GM12872 (cell line): ENCODE measurements at regions not wholly inside any gene's neighbourhood (a gene's known extent, or its start where the extent isn't known, plus 50 kb on each side); places are given as distances from the start of the nearest gene placed in this dataset.

ENCODE experiments used
- TF ChIP-seq, protein P1 (sequence below): IDR thresholded peaks from 3 replicates; pipeline ENCODE4 v1.5.1; 2011; ENCODE audit warnings: low read depth, mild to moderate bottlenecking, low read length, moderate library complexity; ENCODE audit not compliant: insufficient read depth

DNA sequence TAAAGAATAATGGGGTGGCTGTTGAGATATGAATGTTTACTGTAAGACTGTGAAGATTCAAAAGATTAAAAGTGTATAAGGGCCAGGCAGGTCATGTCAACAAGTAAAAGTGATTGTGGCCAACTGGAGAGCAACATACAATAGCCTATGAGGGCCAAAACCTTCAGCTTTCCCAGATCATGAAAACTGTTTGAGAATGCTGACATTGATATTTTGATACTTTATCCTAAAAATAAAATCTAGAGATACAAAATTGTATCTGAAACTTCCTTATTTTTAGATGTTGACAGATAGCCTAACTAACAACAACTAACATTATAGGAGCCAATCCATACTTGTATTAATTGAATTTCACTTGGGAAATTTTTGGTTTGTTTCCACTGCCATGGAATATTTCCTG lies 70.3 kb upstream of the PAK5 start:
- TF ChIP-seq, protein P1, sequence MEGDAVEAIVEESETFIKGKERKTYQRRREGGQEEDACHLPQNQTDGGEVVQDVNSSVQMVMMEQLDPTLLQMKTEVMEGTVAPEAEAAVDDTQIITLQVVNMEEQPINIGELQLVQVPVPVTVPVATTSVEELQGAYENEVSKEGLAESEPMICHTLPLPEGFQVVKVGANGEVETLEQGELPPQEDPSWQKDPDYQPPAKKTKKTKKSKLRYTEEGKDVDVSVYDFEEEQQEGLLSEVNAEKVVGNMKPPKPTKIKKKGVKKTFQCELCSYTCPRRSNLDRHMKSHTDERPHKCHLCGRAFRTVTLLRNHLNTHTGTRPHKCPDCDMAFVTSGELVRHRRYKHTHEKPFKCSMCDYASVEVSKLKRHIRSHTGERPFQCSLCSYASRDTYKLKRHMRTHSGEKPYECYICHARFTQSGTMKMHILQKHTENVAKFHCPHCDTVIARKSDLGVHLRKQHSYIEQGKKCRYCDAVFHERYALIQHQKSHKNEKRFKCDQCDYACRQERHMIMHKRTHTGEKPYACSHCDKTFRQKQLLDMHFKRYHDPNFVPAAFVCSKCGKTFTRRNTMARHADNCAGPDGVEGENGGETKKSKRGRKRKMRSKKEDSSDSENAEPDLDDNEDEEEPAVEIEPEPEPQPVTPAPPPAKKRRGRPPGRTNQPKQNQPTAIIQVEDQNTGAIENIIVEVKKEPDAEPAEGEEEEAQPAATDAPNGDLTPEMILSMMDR = no peak

GRCh38 chr20:9903048-9903655 lies 64.3 kb upstream of the PAK5 start:
- TF ChIP-seq, protein P1 = peak; percentile 73

DNA sequence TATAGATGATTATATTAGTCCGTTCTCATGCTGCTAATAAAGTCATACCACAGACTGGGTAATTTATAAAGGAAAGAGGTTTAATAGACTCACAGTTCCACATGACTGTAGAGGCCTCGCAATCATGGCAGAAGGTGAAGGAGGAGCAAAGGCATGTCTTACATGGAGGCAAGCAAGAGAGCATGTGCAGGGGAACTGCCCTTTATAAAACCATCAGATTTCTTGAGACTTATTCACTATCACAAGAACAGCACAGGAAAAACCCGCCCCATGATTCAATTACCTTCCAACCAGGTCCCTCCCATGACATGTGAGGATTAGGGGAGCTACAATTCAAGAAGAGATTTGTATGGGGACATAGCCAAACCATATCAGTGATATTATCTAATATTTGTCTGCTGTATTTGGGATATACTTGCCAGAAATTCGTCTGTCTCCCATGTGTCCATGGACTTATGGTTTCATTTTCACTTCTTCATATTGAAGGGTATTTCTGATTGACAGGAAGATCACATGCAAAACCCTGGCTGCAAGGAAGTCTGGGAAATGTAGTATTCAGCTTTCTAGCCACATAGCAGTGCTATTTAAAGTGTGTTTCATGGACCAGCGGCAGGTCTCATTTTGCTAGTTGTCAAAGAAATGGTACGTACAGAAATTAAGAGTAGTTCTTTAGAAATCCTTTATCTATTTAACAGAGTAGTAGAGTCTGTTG lies 50.5 kb upstream of the PAK5 start:
- TF ChIP-seq, protein P1 = no peak
